ENCODE measurements at regions not wholly inside any gene's neighbourhood (a gene's known extent, or its start where the extent isn't known, plus 50 kb on each side); places are given as distances from the start of the nearest gene placed in this dataset.

- DNase-seq (ENCODE audit: low spot score): no peak
Measured at GRCh38 chr3:159845737-159846136, 142.9 kb upstream of the IL12A start.

GRCh38 chr3:159846255-159846654 is 142.4 kb upstream of the IL12A start:
- DNase-seq (ENCODE audit: low spot score): no peak

GRCh38 chr3:159848348-159849118 is 140.1 kb upstream of the IL12A start:
- DNase-seq (ENCODE audit: low spot score): no peak

GRCh38 chr3:159850481-159850880 is 138.2 kb upstream of the IL12A start:
- DNase-seq (ENCODE audit: low spot score): no peak

GRCh38 chr3:159852266-159852665 is 136.4 kb upstream of the IL12A start:
- no peak for DNase-seq (ENCODE audit: low spot score)

- DNase-seq (ENCODE audit: low spot score): no peak
Measured at GRCh38 chr3:159852821-159853505, 135.7 kb upstream of the IL12A start.

- no peak for DNase-seq (ENCODE audit: low spot score)
Measured at GRCh38 chr3:159853506-159853864, 135.2 kb upstream of the IL12A start.

GRCh38 chr3:159854500-159855124 is 134.0 kb upstream of the IL12A start:
- DNase-seq (ENCODE audit: low spot score): no peak

- DNase-seq (ENCODE audit: low spot score): no peak
Measured at GRCh38 chr3:159855599-159856346, 132.9 kb upstream of the IL12A start.

- DNase-seq (ENCODE audit: low spot score): no peak
Measured at GRCh38 chr3:159856590-159857104, 132.0 kb upstream of the IL12A start.

GRCh38 chr3:159857840-159858239 is 130.8 kb upstream of the IL12A start:
- no peak for DNase-seq (ENCODE audit: low spot score)

- no peak for DNase-seq (ENCODE audit: low spot score)
Measured at GRCh38 chr3:159858650-159859049, 130.0 kb upstream of the IL12A start.

GRCh38 chr3:159859424-159859823 is 129.2 kb upstream of the IL12A start:
- DNase-seq (ENCODE audit: low spot score): no peak

- no peak for DNase-seq (ENCODE audit: low spot score)
Measured at GRCh38 chr3:159859836-159860235, 128.8 kb upstream of the IL12A start.

GRCh38 chr3:159860269-159861116 is 128.1 kb upstream of the IL12A start:
- DNase-seq (ENCODE audit: low spot score): no peak

- no peak for DNase-seq (ENCODE audit: low spot score)
Measured at GRCh38 chr3:159861369-159861987, 127.2 kb upstream of the IL12A start.

GRCh38 chr3:159865041-159865579 is 123.5 kb upstream of the IL12A start:
- DNase-seq (ENCODE audit: low spot score): no peak

GRCh38 chr3:159866201-159866746 is 122.4 kb upstream of the IL12A start:
- no peak for DNase-seq (ENCODE audit: low spot score)

- no peak for DNase-seq (ENCODE audit: low spot score)
Measured at GRCh38 chr3:159867372-159867771, 121.3 kb upstream of the IL12A start.

- no peak for DNase-seq (ENCODE audit: low spot score)
Measured at GRCh38 chr3:159870723-159871122, 117.9 kb upstream of the IL12A start.
